ENCODE measurements at regions not wholly inside any gene's neighbourhood (a gene's known extent, or its start where the extent isn't known, plus 50 kb on each side); places are given as distances from the start of the nearest gene placed in this dataset.
A peak's percentile ranks its signal among the peaks of the same experiment; 100 is the strongest.
"Not testable (repeated sequence)": the region's sequence is repeated elsewhere in the genome, so short reads cannot be mapped to it uniquely, and the experiment has no call there.

GRCh38 chr6:126661646-126662045, 321.7 kb downstream of the CENPW start:
- FAIRE-seq: no peak

GRCh38 chr6:126662966-126663365, 323.1 kb downstream of the CENPW start:
- FAIRE-seq (no peak), DNase-seq (ENCODE audit: insufficient read length, low spot score) (no peak)

More at GRCh38 chr6:126661646-126662045, 321.7 kb downstream of the CENPW start:
- DNase-seq (ENCODE audit: insufficient read length, low spot score): no peak

GRCh38 chr6:126664271-126664670, 324.4 kb downstream of the CENPW start:
- FAIRE-seq (no peak), DNase-seq (ENCODE audit: insufficient read length, low spot score) (no peak)

- no peak for FAIRE-seq
- DNase-seq (ENCODE audit: insufficient read length, low spot score): no peak
These were observed 325.6 kb downstream of the CENPW start for GRCh38 chr6:126665551-126665950.

GRCh38 chr6:126667071-126667470, 327.2 kb downstream of the CENPW start:
- DNase-seq (ENCODE audit: insufficient read length, low spot score): no peak
- no peak for FAIRE-seq

DNA sequence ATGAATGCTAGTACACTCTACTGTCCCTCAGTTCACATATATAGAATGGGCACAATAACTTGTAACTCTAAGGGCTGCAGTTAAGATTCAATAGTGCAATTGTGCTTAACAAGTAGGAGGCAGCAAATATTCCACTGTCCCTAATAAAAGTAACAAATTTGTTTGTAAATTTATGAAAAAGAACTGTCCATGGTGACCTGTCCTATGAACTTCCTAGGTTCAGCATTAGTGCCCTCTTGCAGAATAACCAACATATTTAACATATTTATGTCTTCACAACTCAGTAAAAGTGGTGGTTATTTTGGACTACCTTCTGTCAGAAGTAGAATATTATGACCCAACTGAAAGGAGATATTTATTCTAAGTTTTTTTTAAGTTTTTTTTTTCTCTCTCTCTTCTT, 327.8 kb downstream of the CENPW start:
- no peak for DNase-seq (ENCODE audit: insufficient read length, low spot score)
- no peak for FAIRE-seq

DNA sequence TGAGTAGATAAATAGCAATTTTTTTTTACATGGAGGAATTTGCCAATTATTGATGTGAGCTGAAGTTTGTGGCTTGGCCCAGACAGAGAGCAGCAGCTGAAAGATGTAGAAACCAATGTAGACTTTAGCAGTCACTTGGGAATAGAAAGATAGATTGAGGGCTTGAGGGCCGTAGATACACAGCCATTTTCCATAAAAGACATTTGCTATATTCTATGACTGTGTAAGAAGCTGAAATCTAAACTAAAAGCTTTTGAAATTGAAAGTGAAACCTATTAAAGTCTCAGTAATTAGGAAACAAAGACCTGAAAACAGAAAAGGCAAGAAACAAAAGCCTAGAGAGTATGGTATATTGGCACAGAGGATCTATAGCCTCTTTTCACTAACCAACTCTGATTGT, 332.7 kb downstream of the CENPW start:
- no peak for FAIRE-seq
- no peak for DNase-seq (ENCODE audit: insufficient read length, low spot score)

GRCh38 chr6:126673749-126674148, 333.8 kb downstream of the CENPW start:
- FAIRE-seq; DNase-seq (ENCODE audit: insufficient read length, low spot score): not testable (repeated sequence)

GRCh38 chr6:126682440-126682839, 342.5 kb downstream of the CENPW start:
- DNase-seq (ENCODE audit: insufficient read length, low spot score) (no peak), FAIRE-seq (no peak)

DNA sequence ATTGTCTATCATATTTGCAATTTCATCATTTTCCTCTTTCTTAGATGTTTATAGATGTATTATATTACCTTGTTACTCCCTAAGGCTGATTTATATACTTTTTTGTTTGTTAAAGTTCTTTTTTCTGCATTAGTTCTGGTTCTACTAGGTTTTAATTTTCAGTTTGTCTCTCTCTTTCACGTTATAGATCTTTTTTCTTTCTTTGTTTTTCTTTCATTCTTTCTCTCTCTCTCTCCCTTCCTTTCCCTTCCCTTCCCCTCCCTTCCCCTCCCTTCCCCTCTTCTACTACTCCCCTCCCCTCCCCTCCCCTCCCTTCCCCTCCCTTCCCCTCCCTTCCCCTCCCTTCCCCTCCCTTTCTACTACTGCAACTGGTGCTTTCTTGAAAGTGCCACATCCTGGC, 345.3 kb downstream of the CENPW start:
- FAIRE-seq: no peak
- DNase-seq (ENCODE audit: insufficient read length, low spot score): no peak

DNA sequence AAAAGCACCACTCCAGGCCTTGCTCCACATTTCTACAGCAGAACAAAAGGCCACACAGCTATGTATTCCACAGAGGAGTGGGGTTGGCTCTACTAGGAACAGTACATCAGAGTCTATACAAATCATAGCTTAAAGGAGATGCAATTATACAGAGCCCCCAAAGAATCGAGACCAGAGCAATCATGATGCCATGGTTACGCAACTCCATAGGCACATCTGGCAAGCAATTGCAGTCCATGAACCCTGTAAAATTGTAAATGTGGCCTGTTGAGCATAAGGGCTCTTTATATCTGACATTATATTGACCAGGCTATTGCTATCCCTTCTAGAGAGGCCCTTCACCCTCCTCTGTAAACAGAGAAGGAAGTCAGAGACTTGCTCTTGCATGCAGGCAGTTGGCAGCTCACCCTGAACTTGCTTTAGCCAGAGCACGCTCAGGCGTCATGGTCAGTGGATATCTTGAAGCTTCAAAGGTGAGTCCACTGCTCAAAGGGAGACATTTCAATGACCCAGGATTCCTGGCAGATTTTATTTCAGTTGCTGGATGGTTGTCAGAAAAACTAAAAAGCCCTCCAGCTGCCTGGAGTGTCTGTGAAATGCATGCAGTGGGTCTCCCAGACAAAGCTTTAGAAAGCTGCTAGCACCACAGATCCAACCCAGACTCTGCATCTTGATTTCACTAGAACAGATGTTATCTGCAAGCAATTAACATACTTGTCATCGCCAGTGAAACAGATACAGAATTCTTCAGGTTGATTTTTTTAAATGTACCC, 357.2 kb downstream of the CENPW start:
- no peak for FAIRE-seq
- no peak for DNase-seq (ENCODE audit: insufficient read length, low spot score)

- DNase-seq (ENCODE audit: insufficient read length, low spot score) (no peak), FAIRE-seq (no peak)
These were observed 358.9 kb downstream of the CENPW start for GRCh38 chr6:126698732-126699240.

DNA sequence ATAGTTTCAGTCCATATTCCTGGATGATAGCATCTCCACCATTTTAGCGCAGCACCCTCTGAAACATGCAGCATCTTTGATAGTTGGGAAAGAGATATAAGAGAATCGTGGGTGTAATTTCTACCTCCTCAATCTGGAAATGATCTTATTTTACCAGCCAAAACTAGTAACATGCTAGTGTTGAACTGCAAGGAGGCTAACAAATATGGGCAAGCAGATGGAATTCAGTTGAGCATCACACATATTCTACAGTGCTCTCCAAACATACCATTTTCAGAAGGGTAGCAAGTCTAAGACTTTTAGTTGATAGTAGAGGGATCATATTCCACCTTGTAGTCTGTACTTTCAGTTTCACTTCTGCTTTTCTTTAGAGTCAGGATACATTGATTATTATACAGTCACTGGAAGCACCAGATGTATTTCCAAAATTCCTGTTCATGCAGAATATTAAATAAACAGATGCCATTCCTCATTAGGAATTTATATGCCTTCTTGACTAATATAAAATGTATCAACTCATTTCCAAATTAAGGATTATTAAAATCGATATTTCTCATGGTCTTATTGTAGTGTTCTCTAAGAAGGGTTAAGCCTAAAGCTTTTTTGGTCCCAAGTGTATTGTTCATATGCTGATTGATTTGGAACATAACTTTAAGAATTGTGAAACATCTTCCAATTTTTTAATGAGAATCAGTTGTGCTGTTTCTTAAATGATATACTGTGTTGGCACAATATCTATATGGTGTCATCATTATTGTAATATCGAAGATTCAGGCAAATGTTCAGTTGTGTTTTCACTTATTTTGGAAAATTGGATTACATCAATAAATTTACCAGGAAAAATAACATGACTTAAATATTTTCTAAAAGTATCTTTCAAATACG, 362.0 kb downstream of the CENPW start:
- DNase-seq (ENCODE audit: insufficient read length, low spot score) (no peak), FAIRE-seq (no peak)

DNA sequence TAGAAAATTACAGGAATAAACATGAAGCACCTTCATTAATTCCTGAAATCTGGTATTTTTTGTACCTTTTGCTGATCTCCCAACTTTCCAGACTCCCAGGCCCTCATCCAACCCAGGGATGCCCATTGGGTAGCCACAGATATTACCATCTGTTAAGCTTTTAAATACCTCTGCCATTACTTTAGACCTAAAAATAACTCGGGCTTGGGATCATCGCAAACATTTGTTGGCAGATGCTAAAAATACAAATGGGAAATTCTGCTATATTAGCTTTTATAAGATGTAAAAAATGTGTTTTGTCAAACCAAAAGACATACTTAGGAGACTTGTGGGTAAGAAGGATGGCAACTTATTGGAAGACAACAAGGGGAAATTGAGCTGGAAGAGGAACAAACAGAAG, 376.1 kb downstream of the CENPW start:
- DNase-seq (ENCODE audit: insufficient read length, low spot score): no peak
- FAIRE-seq: no peak

GRCh38 chr6:126716826-126717509, 377.1 kb downstream of the CENPW start:
- DNase-seq (ENCODE audit: insufficient read length, low spot score) (no peak), FAIRE-seq (no peak)

DNA sequence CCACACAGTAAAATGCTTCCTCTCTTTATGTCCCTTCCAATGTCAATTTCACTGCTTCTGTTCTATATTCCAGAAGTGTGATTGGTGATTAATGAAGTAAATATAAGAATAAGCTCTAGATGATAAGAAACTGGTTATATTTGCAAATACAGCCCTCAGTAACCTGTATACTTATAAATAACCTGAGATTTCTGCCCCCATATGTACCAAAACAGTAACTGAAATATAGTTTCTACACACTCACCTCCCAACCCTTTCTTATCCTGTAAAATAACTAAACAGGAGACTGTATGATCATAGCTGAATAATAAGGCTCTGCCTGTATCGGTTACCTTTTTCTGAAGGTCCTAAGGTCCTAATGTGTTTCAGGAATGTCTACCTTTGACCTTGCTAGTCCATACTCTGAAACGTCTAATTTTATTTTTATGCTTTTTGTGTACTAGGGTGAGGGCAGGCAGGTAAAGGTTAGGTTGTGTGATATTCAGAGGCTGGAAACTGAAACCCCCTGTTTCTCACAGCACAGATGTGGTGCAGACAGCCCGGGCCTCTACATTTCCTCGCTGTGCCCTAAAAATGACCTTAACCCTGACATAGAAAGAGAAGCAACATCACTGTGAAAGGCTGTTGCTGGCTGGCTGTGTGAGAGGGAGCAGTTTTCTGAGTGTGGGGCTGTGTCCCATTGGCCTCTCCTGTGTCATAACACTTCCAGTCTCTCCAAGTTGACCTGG, 378.8 kb downstream of the CENPW start:
- FAIRE-seq: no peak
- DNase-seq (ENCODE audit: insufficient read length, low spot score): no peak

DNA sequence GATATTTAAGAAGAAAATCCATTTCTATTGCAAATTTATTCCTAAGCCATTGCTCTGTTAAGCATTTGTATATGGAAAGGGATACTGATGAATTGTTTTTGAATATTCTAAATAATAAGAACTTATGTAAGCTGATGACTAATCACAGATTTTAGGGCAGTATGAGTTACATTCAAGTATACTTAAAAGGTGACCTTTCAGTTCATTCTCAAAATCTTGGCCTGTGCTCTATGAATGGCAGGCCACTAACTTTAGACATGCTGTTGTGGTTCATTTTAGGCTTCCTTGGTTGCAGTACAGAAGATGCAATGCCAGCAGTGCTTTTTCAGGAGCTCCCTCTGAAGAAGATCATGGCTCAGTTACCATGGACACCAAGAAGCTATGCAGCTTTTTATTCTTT, 380.4 kb downstream of the CENPW start:
- FAIRE-seq (no peak), DNase-seq (ENCODE audit: insufficient read length, low spot score) (no peak)

- FAIRE-seq (no peak), DNase-seq (ENCODE audit: insufficient read length, low spot score) (peak; percentile 6)
These were observed 381.8 kb downstream of the CENPW start for GRCh38 chr6:126721581-126722160.

GRCh38 chr6:126722411-126722810, 382.5 kb downstream of the CENPW start:
- no peak for FAIRE-seq

GRCh38 chr6:126723541-126724170, 383.7 kb downstream of the CENPW start:
- no peak for FAIRE-seq
- DNase-seq (ENCODE audit: insufficient read length, low spot score): no peak

More at GRCh38 chr6:126722411-126722810, 382.5 kb downstream of the CENPW start:
- no peak for DNase-seq (ENCODE audit: insufficient read length, low spot score)
